T-helper 1 cell treated with Interleukin-12 subunit alpha and Interleukin-12 subunit beta and Interleukin-4 antibody, amounts not matched to agents 30 μg/mL and 1 μg/mL, for 36 hours (primary cell): ENCODE measurements at regions not wholly inside any gene's neighbourhood (a gene's known extent, or its start where the extent isn't known, plus 50 kb on each side); places are given as distances from the start of the nearest gene placed in this dataset.

Experiments
- H3K27ac Mint-ChIP-seq: one replicate; pipeline ENCODE4 v1.8.0; 2021; ENCODE audit warnings: mild to moderate bottlenecking, mixed read lengths
- H3K27me3 Mint-ChIP-seq: one replicate; pipeline ENCODE4 v1.8.0; 2021; ENCODE audit warnings: low read depth, mixed read lengths
- H3K36me3 Mint-ChIP-seq: one replicate; pipeline ENCODE4 v1.8.0; 2021; ENCODE audit warnings: low read depth, mixed read lengths
- H3K4me1 Mint-ChIP-seq: one replicate; pipeline ENCODE4 v1.8.0; 2021; ENCODE audit warnings: low read depth, mixed read lengths
- H3K4me3 Mint-ChIP-seq: one replicate; pipeline ENCODE4 v1.8.0; 2021; ENCODE audit warnings: mild to moderate bottlenecking, moderate library complexity, mixed read lengths
- H3K9me3 Mint-ChIP-seq: one replicate; pipeline ENCODE4 v1.8.0; 2021; ENCODE audit warnings: mixed read lengths

DNA sequence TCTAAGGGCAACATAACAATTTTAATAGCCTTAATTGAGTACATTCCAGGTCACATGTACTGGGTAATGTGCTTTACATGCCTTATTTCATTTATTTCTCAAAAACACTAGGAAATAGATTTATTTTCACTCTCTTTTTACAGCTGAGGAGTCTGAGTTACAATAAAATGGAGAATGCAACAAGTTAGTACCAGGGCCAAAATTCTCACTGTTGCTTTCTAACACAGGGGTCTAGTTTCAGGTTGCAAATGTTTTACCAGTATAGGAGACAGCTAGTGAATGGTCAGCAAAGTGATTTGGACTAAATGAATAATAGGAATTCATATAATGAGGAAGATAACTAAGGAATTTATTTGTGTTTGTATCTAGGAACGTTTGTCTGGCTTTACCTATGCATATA is 137.3 kb downstream of the RASSF9 start:
- no peaks in the 10 kb centered on the region for H3K4me1 Mint-ChIP-seq
- H3K36me3 Mint-ChIP-seq, result no peaks in the 10 kb centered on the region
- H3K27ac Mint-ChIP-seq, result no peak overlapping the region
- H3K4me3 Mint-ChIP-seq, result no peak overlapping the region
- H3K27me3 Mint-ChIP-seq, result no peaks in the 10 kb centered on the region
- H3K9me3 Mint-ChIP-seq, result no peaks in the 10 kb centered on the region

GRCh38 chr12:85708775-85709174 is 127.4 kb downstream of the RASSF9 start:
- Mint-ChIP-seq H3K27me3 (no peaks in the 10 kb centered on the region), H3K4me3 (no peak overlapping the region), H3K4me1 (no peaks in the 10 kb centered on the region), H3K9me3 (no peaks in the 10 kb centered on the region), H3K36me3 (no peaks in the 10 kb centered on the region), H3K27ac (no peak overlapping the region)

DNA sequence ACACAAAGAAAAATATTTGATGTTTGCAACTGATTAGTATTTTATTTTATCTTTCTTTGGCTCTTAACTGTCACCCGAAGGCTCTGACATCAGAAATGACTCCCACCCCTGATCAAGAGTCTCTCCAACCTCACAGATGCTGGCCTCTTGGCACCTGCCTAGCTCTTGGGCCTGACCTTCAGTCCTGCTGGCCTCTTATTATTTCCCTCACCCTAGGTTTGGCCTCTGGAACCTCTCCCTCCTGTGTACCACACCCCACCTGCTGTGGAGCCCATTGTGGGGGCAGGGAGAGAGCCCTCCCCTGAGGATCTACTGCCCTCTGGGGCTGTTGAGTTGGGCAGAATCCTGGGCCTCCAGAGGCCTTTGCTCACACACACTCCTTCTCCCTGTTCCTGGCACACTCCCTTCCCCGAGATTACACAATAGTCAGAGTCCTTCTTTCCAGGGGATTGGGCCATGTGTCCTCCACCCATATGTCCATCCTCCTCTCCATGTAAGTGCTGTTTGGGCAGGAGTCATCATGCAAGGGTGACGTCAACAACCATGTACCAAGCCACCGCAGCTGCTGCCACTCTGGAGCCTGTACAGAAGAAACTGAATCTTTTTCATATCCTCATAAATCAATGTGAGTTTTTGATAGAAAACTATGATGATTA is 124.3 kb downstream of the RASSF9 start:
- Mint-ChIP-seq H3K4me3 (no peak overlapping the region), H3K27me3 (no peaks in the 10 kb centered on the region), H3K36me3 (no peaks in the 10 kb centered on the region), H3K27ac (no peak overlapping the region), H3K9me3 (no peaks in the 10 kb centered on the region), H3K4me1 (no peaks in the 10 kb centered on the region)

GRCh38 chr12:85713373-85713772 is 122.8 kb downstream of the RASSF9 start:
- H3K27ac Mint-ChIP-seq, result no peak overlapping the region
- H3K4me1 Mint-ChIP-seq, result no peaks in the 10 kb centered on the region
- H3K27me3 Mint-ChIP-seq, result no peaks in the 10 kb centered on the region
- H3K36me3 Mint-ChIP-seq, result no peaks in the 10 kb centered on the region
- H3K4me3 Mint-ChIP-seq, result no peak overlapping the region
- H3K9me3 Mint-ChIP-seq, result no peaks in the 10 kb centered on the region

- no peaks in the 10 kb centered on the region for H3K9me3 Mint-ChIP-seq
- H3K36me3 Mint-ChIP-seq, result no peaks in the 10 kb centered on the region
- no peak overlapping the region for H3K4me3 Mint-ChIP-seq
- no peak overlapping the region for H3K27ac Mint-ChIP-seq
- no peaks in the 10 kb centered on the region for H3K27me3 Mint-ChIP-seq
- no peaks in the 10 kb centered on the region for H3K4me1 Mint-ChIP-seq
Measured at GRCh38 chr12:85714425-85714824, 121.8 kb downstream of the RASSF9 start.

GRCh38 chr12:85720308-85721033 is 115.7 kb downstream of the RASSF9 start:
- no peak overlapping the region for H3K4me3 Mint-ChIP-seq
- H3K9me3 Mint-ChIP-seq, result no peaks in the 10 kb centered on the region
- no peak overlapping the region for H3K27ac Mint-ChIP-seq
- H3K27me3 Mint-ChIP-seq, result no peaks in the 10 kb centered on the region
- no peaks in the 10 kb centered on the region for H3K4me1 Mint-ChIP-seq
- H3K36me3 Mint-ChIP-seq, result no peaks in the 10 kb centered on the region

DNA sequence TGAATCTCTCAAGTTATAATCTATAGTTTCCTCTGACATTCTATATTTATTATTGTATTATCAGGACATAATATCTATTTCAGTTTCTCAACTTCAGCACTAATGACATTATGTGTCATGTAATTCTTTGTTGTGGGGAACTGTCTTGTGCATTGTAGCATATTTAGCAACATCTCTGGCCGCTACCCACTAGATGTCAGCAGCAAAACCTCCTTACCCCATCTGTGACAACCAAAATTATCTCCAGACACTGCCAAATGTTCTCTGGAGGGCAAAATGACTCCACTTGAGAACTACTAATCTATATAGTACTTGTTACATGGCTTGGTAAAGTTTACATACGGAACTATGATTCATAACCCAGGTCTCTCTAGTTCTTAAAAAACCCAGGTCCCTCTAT is 110.2 kb downstream of the RASSF9 start:
- Mint-ChIP-seq H3K27ac (no peak overlapping the region), H3K27me3 (no peaks in the 10 kb centered on the region), H3K9me3 (no peaks in the 10 kb centered on the region), H3K4me1 (no peaks in the 10 kb centered on the region), H3K36me3 (no peaks in the 10 kb centered on the region), H3K4me3 (no peak overlapping the region)

GRCh38 chr12:85733221-85733840 is 102.9 kb downstream of the RASSF9 start:
- no peaks in the 10 kb centered on the region for H3K4me1 Mint-ChIP-seq
- no peaks in the 10 kb centered on the region for H3K36me3 Mint-ChIP-seq
- no peak overlapping the region for H3K27ac Mint-ChIP-seq
- no peaks in the 10 kb centered on the region for H3K9me3 Mint-ChIP-seq
- H3K4me3 Mint-ChIP-seq, result no peak overlapping the region
- H3K27me3 Mint-ChIP-seq, result no peaks in the 10 kb centered on the region

DNA sequence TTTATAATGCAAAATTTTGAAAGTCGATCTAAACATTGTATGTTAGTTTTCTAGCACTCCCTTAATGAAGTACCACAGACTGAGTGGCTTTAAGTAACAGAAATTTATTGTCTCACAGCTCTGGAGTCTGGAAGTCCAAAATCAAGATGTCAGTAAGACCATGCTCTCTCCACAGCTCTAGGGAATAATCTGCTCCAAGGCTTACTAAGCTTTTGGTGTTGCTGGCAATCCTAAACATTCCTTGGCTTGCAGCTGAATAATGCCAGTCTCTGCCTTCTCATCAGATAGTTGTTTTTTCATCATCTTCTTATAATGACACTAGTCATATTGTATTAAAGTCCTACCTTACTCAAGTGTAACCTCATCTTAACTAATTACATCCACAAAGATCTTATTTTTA is 102.2 kb downstream of the RASSF9 start:
- H3K9me3 Mint-ChIP-seq, result no peaks in the 10 kb centered on the region
- H3K27me3 Mint-ChIP-seq, result no peaks in the 10 kb centered on the region
- H3K27ac Mint-ChIP-seq, result no peak overlapping the region
- H3K4me3 Mint-ChIP-seq, result no peak overlapping the region
- no peaks in the 10 kb centered on the region for H3K4me1 Mint-ChIP-seq
- no peaks in the 10 kb centered on the region for H3K36me3 Mint-ChIP-seq

- Mint-ChIP-seq H3K27ac (no peak overlapping the region), H3K9me3 (no peaks in the 10 kb centered on the region), H3K4me3 (no peak overlapping the region), H3K27me3 (no peaks in the 10 kb centered on the region), H3K36me3 (no peaks in the 10 kb centered on the region), H3K4me1 (no peaks in the 10 kb centered on the region)
Measured at GRCh38 chr12:85740186-85740585, 96.0 kb downstream of the RASSF9 start.

- H3K9me3 Mint-ChIP-seq, result no peaks in the 10 kb centered on the region
- no peaks in the 10 kb centered on the region for H3K4me1 Mint-ChIP-seq
- no peak overlapping the region for H3K4me3 Mint-ChIP-seq
- no peak overlapping the region for H3K27ac Mint-ChIP-seq
- H3K36me3 Mint-ChIP-seq, result no peaks in the 10 kb centered on the region
- no peaks in the 10 kb centered on the region for H3K27me3 Mint-ChIP-seq
Measured at GRCh38 chr12:85741046-85741445, 95.2 kb downstream of the RASSF9 start.

- H3K9me3 Mint-ChIP-seq, result no peaks in the 10 kb centered on the region
- H3K27ac Mint-ChIP-seq, result no peak overlapping the region
- no peaks in the 10 kb centered on the region for H3K27me3 Mint-ChIP-seq
- no peaks in the 10 kb centered on the region for H3K4me1 Mint-ChIP-seq
- H3K4me3 Mint-ChIP-seq, result no peak overlapping the region
- no peaks in the 10 kb centered on the region for H3K36me3 Mint-ChIP-seq
Measured at GRCh38 chr12:85747941-85748495, 88.2 kb downstream of the RASSF9 start.
